RKO (cell line): ENCODE measurements at regions not wholly inside any gene's neighbourhood (a gene's known extent, or its start where the extent isn't known, plus 50 kb on each side); places are given as distances from the start of the nearest gene placed in this dataset.

Source experiments
- DNase-seq: peaks from one replicate; pipeline ENCODE4 v3.0.0-alpha.2; 2016; ENCODE audit warnings: low spot score

- DNase-seq, result no peak
Measured at GRCh38 chr15:95872366-95872771, 458.1 kb upstream of the NR2F2 start.

- no peak for DNase-seq
Measured at GRCh38 chr15:95874637-95875036, 455.9 kb upstream of the NR2F2 start.

- DNase-seq, result no peak
Measured at GRCh38 chr15:95875121-95875643, 455.3 kb upstream of the NR2F2 start.

- DNase-seq, result no peak
Measured at GRCh38 chr15:95880031-95880570, 450.4 kb upstream of the NR2F2 start.

- DNase-seq, result no peak
Measured at GRCh38 chr15:95880630-95881029, 449.9 kb upstream of the NR2F2 start.

- DNase-seq, result no peak
Measured at GRCh38 chr15:95883064-95883463, 447.4 kb upstream of the NR2F2 start.

- no peak for DNase-seq
Measured at GRCh38 chr15:95884276-95884675, 446.2 kb upstream of the NR2F2 start.

- no peak for DNase-seq
Measured at GRCh38 chr15:95887666-95888390, 442.7 kb upstream of the NR2F2 start.

- no peak for DNase-seq
Measured at GRCh38 chr15:95888762-95889161, 441.7 kb upstream of the NR2F2 start.

GRCh38 chr15:95894407-95894956 is 436.0 kb upstream of the NR2F2 start:
- no peak for DNase-seq

- DNase-seq, result no peak
Measured at GRCh38 chr15:95895508-95895907, 435.0 kb upstream of the NR2F2 start.

GRCh38 chr15:95897651-95898050 is 432.8 kb upstream of the NR2F2 start:
- DNase-seq, result no peak

- no peak for DNase-seq
Measured at GRCh38 chr15:95898761-95899160, 431.7 kb upstream of the NR2F2 start.

- no peak for DNase-seq
Measured at GRCh38 chr15:95901271-95901670, 429.2 kb upstream of the NR2F2 start.

- DNase-seq, result no peak
Measured at GRCh38 chr15:95902606-95903005, 427.9 kb upstream of the NR2F2 start.

- no peak for DNase-seq
Measured at GRCh38 chr15:95903352-95903751, 427.1 kb upstream of the NR2F2 start.

GRCh38 chr15:95910643-95911212 is 419.8 kb upstream of the NR2F2 start:
- DNase-seq, result no peak

- no peak for DNase-seq
Measured at GRCh38 chr15:95911570-95912279, 418.8 kb upstream of the NR2F2 start.

GRCh38 chr15:95912280-95912625 is 418.2 kb upstream of the NR2F2 start:
- no peak for DNase-seq

GRCh38 chr15:95912728-95913127 is 417.8 kb upstream of the NR2F2 start:
- DNase-seq, result no peak

GRCh38 chr15:95916568-95916967 is 413.9 kb upstream of the NR2F2 start:
- no peak for DNase-seq

- DNase-seq, result no peak
Measured at GRCh38 chr15:95918525-95918924, 412.0 kb upstream of the NR2F2 start.

GRCh38 chr15:95919460-95919859 is 411.0 kb upstream of the NR2F2 start:
- no peak for DNase-seq
